ENCODE measurements at regions not wholly inside any gene's neighbourhood (a gene's known extent, or its start where the extent isn't known, plus 50 kb on each side); places are given as distances from the start of the nearest gene placed in this dataset.

- Histone ChIP-seq H3K27me3 (ENCODE audit: control insufficient read depth in 4 of 4, insufficient read depth in 4 of 4, low read length in 3 of 4) (no peaks in the 10 kb centered on the region), H3K9me3 (ENCODE audit: control insufficient read depth in 4 of 4, low read length in 3 of 4) (no peaks in the 10 kb centered on the region), H3K4me1 (ENCODE audit: control insufficient read depth in 4 of 4, insufficient read depth in 4 of 4, low read length in 3 of 4) (no peaks in the 10 kb centered on the region), H3K9ac (ENCODE audit: low read depth in 1 of 2, low read length in 2 of 2) (no peak overlapping the region), H3K4me3 (ENCODE audit: low read depth in 1 of 3, low read length in 3 of 3) (no peak overlapping the region), H3K27ac (ENCODE audit: low read depth in 1 of 2, low read length in 2 of 2) (no peak overlapping the region), H3K36me3 (ENCODE audit: control insufficient read depth in 4 of 4, insufficient read depth in 3 of 4, low read depth in 1 of 4, low read length in 3 of 4) (no peaks in the 10 kb centered on the region)
- 96% methylated on average over 2 of the region's 2 CpGs for WGBS
- no peak for DNase-seq (ENCODE audit: low spot score)
- TF ChIP-seq RAD21 (IDR thresholded peaks at IDR 0.05): no peak
Observed at GRCh38 chr2:167863377-167863776, 384.0 kb downstream of the STK39 start.

DNA sequence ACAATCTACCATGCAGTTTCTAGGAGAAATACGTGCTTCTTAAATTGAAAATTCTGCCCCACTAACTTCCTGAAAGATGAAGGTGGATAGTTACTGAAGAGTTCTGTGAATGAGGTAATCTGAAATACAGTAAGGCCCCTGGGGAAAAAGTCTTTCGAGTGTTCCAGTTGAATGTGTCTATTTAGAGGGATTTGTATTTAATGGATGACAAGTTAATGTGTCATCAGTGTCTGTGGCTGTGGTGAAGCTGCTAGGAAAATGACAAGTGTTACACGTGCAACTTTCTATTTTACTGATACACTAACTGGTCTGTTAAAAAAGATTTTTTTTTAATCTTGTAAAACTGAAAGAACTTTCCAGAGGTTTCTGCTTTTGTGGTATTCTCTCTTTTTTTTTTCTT, 384.6 kb downstream of the STK39 start:
- no peaks in the 10 kb centered on the region for H3K9me3 ChIP-seq (ENCODE audit: control insufficient read depth in 4 of 4, low read length in 3 of 4)
- DNase-seq (ENCODE audit: low spot score): no peak
- 85% methylated on average over 3 of the region's 3 CpGs for WGBS
- no peak overlapping the region for H3K27ac ChIP-seq (ENCODE audit: low read depth in 1 of 2, low read length in 2 of 2)
- no peaks in the 10 kb centered on the region for H3K36me3 ChIP-seq (ENCODE audit: control insufficient read depth in 4 of 4, insufficient read depth in 3 of 4, low read depth in 1 of 4, low read length in 3 of 4)
- no peak overlapping the region for H3K4me3 ChIP-seq (ENCODE audit: low read depth in 1 of 3, low read length in 3 of 3)
- no peaks in the 10 kb centered on the region for H3K27me3 ChIP-seq (ENCODE audit: control insufficient read depth in 4 of 4, insufficient read depth in 4 of 4, low read length in 3 of 4)
- H3K4me1 ChIP-seq (ENCODE audit: control insufficient read depth in 4 of 4, insufficient read depth in 4 of 4, low read length in 3 of 4): no peaks in the 10 kb centered on the region
- TF ChIP-seq FOXA2 (IDR thresholded peaks at IDR 0.05): no peak
- TF ChIP-seq HNF4G (IDR thresholded peaks at IDR 0.05): no peak
- TF ChIP-seq FOXA1 (IDR thresholded peaks at IDR 0.05): no peak
- TF ChIP-seq ZBTB33 (IDR thresholded peaks at IDR 0.05): no peak
- no peak for TF ChIP-seq TAF1 (conservative IDR thresholded peaks at IDR 0.05)
- no peak for TF ChIP-seq HNF4A (conservative IDR thresholded peaks at IDR 0.05)
- no peak for TF ChIP-seq SP1 (IDR thresholded peaks at IDR 0.05)
- TF ChIP-seq ATF3 (IDR thresholded peaks at IDR 0.05): no peak
- TF ChIP-seq RAD21 (IDR thresholded peaks at IDR 0.05): no peak
- TF ChIP-seq, protein P1, sequence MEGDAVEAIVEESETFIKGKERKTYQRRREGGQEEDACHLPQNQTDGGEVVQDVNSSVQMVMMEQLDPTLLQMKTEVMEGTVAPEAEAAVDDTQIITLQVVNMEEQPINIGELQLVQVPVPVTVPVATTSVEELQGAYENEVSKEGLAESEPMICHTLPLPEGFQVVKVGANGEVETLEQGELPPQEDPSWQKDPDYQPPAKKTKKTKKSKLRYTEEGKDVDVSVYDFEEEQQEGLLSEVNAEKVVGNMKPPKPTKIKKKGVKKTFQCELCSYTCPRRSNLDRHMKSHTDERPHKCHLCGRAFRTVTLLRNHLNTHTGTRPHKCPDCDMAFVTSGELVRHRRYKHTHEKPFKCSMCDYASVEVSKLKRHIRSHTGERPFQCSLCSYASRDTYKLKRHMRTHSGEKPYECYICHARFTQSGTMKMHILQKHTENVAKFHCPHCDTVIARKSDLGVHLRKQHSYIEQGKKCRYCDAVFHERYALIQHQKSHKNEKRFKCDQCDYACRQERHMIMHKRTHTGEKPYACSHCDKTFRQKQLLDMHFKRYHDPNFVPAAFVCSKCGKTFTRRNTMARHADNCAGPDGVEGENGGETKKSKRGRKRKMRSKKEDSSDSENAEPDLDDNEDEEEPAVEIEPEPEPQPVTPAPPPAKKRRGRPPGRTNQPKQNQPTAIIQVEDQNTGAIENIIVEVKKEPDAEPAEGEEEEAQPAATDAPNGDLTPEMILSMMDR (IDR thresholded peaks at IDR 0.05; ENCODE audit: low read depth, low read length, missing input control): no peak
- TF ChIP-seq YY1 (IDR thresholded peaks at IDR 0.05): no peak
- TF ChIP-seq GABPA (IDR thresholded peaks at IDR 0.05 in 1 of 2, conservative IDR thresholded peaks at IDR 0.05 in 1 of 2): no peak
- no peak for TF ChIP-seq RXRA (IDR thresholded peaks at IDR 0.05)
- TF ChIP-seq, protein P2, sequence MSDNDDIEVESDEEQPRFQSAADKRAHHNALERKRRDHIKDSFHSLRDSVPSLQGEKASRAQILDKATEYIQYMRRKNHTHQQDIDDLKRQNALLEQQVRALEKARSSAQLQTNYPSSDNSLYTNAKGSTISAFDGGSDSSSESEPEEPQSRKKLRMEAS (IDR thresholded peaks at IDR 0.05): no peak
- TF ChIP-seq NR2F2 (IDR thresholded peaks at IDR 0.05): no peak
- TF ChIP-seq REST (IDR thresholded peaks at IDR 0.05): no peak
- no peak for TF ChIP-seq JUND (IDR thresholded peaks at IDR 0.05)
- no peak for TF ChIP-seq EGR1 (IDR thresholded peaks at IDR 0.05; ENCODE audit: low read depth in 2 of 2)
- H3K9ac ChIP-seq (ENCODE audit: low read depth in 1 of 2, low read length in 2 of 2): no peak overlapping the region
